GM06990 (cell line): ENCODE measurements at regions not wholly inside any gene's neighbourhood (a gene's known extent, or its start where the extent isn't known, plus 50 kb on each side); places are given as distances from the start of the nearest gene placed in this dataset.

ENCODE experiments used
- DNase-seq: peaks from one replicate; pipeline ENCODE4 v3.0.0-alpha.2; 2011; ENCODE audit not compliant: insufficient read length; ENCODE audit errors: extremely low read depth
- H3K27me3 ChIP-seq: replicated peaks from 2 replicates; pipeline ENCODE4 v1.6.0; 2011; ENCODE audit warnings: low read length; ENCODE audit not compliant: control insufficient read depth, insufficient read depth
- H3K36me3 ChIP-seq: 2 replicates; pipeline ENCODE4 v1.5.1; 2011; ENCODE audit warnings: low read length; ENCODE audit not compliant: control insufficient read depth, insufficient read depth
- H3K4me3 ChIP-seq: replicated peaks from 2 replicates; pipeline ENCODE4 v1.5.1; 2011; ENCODE audit warnings: low read depth, mild to moderate bottlenecking, control low read depth, low read length
- CTCF ChIP-seq: IDR thresholded peaks from 2 replicates; pipeline ENCODE4 v1.5.1; 2011; ENCODE audit warnings: low read length, control low read depth, mild to moderate bottlenecking, inconsistent platforms; ENCODE audit not compliant: insufficient read depth, poor library complexity, severe bottlenecking

- Histone ChIP-seq H3K4me3 (no peak overlapping the region), H3K36me3 (no peaks in the 10 kb centered on the region)
- no peak for TF ChIP-seq CTCF
These were observed 480.9 kb upstream of the CHST9 start for GRCh38 chr18:27666016-27666415.

DNA sequence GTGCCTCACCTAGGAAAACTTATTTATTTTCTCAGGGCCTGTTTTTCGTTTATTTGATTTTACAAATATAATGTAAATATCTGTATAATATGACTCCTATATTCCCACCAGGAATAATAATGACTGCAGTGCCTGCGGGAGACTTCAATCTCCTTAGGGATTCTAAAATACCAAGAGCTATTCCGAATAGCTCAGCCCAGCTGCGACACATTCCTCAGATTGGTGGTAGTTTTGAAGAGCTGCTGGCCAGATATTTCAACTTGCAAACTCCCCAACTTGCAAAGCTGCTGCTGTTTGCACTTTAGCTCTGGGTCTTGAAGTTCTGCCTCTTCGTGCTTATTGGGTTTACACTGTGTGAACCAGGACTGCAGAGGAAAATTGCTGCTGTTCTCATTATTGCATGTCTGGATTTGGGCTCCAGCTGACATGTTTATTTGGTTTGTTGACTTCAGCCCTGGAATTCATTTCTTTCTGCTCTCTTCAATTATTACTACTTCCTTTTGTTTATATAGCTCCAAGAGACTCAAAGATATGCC is 480.2 kb upstream of the CHST9 start:
- Histone ChIP-seq H3K27me3 (no peaks in the 10 kb centered on the region), H3K36me3 (no peaks in the 10 kb centered on the region), H3K4me3 (no peak overlapping the region)
- no peak for TF ChIP-seq CTCF
- no peak for DNase-seq

More at GRCh38 chr18:27666016-27666415, 480.9 kb upstream of the CHST9 start:
- no peaks in the 10 kb centered on the region for H3K27me3 ChIP-seq
- DNase-seq: no peak

DNA sequence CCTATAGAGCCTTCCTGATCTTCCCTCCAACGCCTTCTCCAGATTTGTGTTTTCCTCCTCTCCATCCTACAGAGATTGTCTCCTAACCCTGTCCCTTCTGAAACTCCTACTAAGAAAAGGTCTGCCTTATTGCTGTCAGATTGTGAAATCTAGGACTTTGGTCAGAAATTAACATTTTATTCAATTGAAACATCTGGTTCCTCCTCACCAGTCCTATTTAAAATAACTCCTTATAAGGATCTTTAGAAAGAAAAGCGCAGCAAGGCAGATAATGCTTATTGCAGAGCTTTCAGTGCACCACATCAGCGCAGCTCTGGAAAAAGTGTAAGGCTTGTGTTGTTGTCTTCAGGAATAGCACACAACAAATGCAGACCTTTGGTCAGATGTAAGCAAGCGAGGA is 477.8 kb upstream of the CHST9 start:
- H3K36me3 ChIP-seq: no peaks in the 10 kb centered on the region
- no peak overlapping the region for H3K4me3 ChIP-seq
- H3K27me3 ChIP-seq: no peaks in the 10 kb centered on the region
- no peak for DNase-seq
- no peak for TF ChIP-seq CTCF

DNA sequence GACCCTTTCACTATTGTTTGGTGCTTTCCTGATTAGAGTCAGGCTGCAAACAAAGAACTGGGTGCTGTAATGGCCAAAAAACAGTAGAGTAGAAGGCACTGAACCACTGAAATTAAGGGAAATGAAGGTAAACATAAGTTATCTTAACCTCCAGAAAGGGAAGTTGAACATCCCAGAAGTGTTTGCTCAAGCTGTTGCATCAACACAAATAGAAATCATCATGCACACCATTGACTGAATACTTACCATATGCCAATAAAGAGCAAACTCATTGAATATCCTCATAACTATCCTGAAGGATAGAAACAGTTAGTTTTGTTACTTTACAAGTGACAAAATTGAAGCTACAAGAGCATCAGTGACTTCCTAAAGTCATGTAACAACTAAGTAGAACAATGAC is 477.4 kb upstream of the CHST9 start:
- no peak for DNase-seq
- Histone ChIP-seq H3K36me3 (no peaks in the 10 kb centered on the region), H3K27me3 (no peaks in the 10 kb centered on the region), H3K4me3 (no peak overlapping the region)
- no peak for TF ChIP-seq CTCF

GRCh38 chr18:27661320-27662018 is 476.4 kb upstream of the CHST9 start:
- no peaks in the 10 kb centered on the region for H3K27me3 ChIP-seq
- no peak for TF ChIP-seq CTCF
- no peak overlapping the region for H3K4me3 ChIP-seq
- DNase-seq: no peak
- H3K36me3 ChIP-seq: no peaks in the 10 kb centered on the region
